OCI-LY3 (cell line): ENCODE measurements at regions not wholly inside any gene's neighbourhood (a gene's known extent, or its start where the extent isn't known, plus 50 kb on each side); places are given as distances from the start of the nearest gene placed in this dataset.

Experiments
- EZH2phosphoT487 ChIP-seq: fragments of 200-600 bp; shearing (Covaris generic); IDR thresholded peaks from 2 replicates; pipeline ENCODE4 v1.6.1; 2018; ENCODE audit warnings: antibody characterized with exemption, mixed run types, low read depth
- TF ChIP-seq, protein P1 (sequence below): fragments of 200-600, 300-600 bp; sonication (generic); IDR thresholded peaks from 2 replicates; pipeline ENCODE4 v1.5.1; 2014; ENCODE audit warnings: antibody characterized with exemption, low read length, low read depth

DNA sequence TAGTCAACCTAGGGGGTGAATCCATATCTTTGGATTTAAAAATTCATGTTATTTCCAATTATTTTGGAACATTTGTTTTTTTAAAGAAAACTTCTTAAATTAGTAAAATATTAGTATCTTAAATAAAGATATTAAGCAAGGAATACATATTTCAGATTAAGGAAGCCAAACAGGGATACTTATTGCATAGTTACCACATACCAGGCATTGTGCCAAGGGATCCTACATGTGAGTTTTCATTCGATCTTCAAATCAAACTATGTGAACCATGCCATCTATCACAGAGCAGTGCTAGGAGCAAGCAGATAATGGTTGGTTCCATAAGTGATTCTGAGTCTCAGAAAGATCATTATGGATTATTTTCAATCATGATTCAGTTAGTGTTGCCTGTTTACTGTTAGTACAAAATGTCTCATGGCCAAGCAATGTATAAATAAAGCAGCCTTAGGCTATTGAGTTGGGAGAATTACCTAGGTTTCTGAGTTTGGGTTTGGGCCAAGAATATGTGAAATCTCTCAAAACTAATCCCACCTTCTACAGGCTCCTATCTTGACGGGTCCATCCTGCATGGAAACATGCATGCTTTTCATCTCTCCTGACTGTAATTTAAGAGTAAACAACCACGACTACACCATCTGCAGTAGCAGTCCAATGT, 176.7 kb downstream of the NPFFR2 start:
- TF ChIP-seq, protein P1, sequence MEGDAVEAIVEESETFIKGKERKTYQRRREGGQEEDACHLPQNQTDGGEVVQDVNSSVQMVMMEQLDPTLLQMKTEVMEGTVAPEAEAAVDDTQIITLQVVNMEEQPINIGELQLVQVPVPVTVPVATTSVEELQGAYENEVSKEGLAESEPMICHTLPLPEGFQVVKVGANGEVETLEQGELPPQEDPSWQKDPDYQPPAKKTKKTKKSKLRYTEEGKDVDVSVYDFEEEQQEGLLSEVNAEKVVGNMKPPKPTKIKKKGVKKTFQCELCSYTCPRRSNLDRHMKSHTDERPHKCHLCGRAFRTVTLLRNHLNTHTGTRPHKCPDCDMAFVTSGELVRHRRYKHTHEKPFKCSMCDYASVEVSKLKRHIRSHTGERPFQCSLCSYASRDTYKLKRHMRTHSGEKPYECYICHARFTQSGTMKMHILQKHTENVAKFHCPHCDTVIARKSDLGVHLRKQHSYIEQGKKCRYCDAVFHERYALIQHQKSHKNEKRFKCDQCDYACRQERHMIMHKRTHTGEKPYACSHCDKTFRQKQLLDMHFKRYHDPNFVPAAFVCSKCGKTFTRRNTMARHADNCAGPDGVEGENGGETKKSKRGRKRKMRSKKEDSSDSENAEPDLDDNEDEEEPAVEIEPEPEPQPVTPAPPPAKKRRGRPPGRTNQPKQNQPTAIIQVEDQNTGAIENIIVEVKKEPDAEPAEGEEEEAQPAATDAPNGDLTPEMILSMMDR = no peak
- no peak for TF ChIP-seq EZH2phosphoT487
